ENCODE measurements at regions not wholly inside any gene's neighbourhood (a gene's known extent, or its start where the extent isn't known, plus 50 kb on each side); places are given as distances from the start of the nearest gene placed in this dataset.

DNA sequence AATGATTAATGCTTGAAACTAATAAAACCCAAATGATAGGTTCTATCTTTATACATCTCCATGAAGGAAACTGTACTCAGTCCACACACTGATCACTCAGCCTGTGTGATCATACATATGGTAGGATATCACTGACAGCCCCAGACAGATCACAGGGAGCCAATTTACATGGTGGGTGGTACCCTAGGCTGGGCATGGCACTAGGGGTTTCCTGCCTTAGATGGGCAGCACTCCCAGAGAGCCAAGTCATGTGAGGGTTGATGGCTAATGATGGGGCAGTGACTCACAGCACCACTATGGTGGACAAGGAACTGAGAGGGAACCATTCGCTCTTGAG lies 89.6 kb upstream of the PTPRR start:
- DNase-seq: no peak

DNA sequence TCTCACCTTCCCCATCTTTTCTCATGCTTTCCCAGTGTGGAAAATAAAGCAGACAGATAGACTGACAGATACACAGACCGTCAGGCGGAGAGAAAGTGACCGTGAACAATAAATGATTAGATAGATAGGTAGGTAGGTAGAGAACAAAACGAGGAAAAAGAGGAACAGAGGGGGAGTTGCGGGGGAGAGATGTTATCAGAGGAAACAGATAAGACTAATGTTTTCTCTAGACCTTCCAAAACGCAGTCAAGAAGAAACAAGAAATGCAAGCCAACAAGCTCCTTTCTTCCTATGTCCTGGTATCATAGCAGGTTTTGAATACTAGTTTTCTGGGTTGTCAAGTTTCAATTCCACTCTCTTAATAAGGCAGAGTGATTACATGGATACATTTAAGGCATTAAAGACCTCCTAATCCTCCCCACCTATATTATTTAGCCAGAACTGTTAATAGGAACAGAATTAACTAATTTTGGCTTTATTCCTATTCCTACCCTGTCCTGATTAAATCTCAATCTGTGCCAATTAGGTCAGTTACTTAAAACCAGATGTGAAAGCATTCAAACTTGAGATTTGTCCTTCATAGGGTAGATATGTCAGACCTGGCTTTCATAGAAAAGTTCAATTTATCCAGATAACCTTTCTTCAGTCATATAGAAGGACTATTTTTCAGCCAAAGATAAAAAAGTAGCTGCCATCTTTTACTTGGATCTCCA lies 89.0 kb upstream of the PTPRR start:
- DNase-seq: no peak

DNA sequence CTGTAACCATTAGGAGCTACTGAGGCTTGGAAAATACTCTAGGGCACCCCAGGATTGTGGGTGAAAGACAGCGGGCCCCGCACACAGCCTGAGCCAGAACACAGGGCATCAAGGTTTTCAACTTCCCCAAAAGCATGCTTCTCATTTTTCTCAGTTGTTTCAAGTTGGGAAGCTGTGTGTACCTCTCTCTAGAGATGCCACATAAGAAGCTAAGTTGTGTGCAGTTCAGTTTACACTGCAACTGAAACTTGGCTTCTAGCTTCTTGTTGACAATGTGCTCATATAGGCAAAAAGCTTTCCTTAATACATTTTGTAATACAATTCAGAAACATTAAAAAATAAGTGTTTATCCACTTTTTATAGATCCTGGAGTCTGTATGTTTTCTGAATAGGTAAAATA lies 88.1 kb upstream of the PTPRR start:
- DNase-seq: no peak

DNA sequence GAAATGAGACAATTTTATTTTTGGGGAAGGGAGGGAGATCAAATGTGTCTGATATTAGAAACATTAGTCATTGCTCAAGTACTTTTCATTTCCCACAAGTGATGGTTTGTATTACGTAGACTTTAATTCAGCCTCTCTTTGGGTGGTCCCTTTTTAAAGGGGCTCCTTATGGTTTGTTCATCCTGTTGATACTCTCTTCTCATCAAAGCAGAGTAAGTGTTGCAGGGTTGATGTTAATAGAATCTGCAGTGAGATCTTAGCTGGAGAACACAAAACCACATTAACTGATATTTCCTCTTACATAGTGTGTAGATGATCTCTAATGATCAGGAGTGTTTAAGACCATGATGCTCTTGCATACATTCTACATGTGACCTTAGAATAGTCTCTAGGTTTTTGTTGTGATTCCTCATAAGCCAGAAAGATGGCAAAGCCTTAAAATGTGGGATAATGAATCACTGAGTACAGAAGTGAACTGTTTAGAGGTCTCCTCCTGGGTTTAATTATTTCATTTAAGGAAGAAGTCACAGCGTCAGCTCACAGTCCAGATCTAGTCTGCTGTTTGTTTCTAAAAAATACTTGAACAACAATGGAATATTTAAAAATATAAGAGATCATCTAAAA lies 87.4 kb upstream of the PTPRR start:
- DNase-seq: no peak

DNA sequence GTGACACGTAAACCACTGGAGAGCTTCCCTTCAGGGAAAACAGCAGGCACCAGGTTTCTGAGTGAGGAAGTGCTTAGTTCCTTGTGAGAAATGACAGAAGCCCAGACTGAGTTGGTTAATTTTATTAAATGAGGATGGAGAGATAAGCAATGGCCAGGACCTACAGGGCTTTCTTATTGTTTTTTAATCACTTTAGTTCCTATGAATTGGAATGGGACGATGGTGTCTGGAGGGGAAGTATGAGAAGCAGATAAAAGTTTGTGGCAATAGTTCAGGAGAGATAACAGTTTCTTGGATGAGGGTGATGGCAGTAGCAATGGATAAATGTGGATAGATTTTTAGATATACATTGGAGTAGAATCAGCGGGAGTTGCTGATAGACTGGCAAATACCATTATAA lies 86.5 kb upstream of the PTPRR start:
- DNase-seq: no peak

DNA sequence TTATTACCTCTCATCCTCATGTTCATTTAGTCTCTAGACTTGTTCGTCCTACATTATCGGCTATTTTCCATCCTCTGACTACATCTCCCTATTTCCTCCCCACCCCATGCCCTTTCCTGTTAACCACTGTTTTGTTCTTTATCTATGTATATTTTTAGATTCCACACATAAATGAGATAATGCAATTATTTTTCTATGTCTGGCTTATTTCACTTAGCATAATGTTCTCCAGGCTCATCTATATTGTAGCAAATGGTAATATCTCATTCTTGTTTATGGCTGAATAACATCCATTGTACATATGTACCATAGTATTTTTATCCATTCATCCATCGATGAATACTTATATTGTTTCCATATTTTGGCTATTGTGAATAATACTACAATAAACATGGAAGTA lies 84.6 kb upstream of the PTPRR start:
- no peak for DNase-seq

DNA sequence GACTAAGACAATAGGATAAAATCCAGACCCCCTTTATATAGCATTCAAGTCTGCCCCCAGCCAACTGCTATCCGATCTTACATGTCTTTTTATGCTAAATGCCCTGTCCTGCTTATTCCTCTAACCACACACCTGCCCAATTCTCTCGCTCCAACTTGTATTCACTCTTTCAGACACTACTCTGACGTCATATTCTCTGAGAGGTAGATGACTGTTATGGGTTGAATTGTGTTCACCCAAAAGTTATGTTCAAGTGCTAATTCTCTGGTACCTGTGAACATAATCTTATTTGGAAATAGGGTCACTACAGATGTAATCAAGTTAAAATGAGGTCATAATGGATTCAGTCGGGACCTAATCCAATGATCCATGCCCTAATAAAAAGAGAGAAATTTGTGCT lies 84.0 kb upstream of the PTPRR start:
- no peak for DNase-seq

DNA sequence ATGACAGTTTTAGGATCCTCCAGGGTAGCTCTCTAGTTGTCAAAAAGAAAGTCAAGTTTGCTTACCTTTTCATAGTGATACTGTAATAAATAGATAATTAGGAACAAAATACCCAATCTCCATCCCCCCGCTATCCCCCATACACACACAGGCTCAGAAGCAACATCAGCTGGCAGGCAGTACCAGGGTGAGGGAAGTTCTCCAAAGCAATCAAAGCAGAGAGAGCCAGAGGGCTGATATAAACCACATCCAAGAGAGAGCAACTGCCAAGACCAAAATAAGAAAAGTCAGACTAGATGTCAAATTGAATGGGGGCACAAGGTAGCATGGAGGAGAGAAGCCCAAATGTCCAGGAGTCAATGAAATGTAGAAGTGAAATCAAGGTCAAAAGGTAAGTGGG lies 80.2 kb upstream of the PTPRR start:
- no peak for DNase-seq

DNA sequence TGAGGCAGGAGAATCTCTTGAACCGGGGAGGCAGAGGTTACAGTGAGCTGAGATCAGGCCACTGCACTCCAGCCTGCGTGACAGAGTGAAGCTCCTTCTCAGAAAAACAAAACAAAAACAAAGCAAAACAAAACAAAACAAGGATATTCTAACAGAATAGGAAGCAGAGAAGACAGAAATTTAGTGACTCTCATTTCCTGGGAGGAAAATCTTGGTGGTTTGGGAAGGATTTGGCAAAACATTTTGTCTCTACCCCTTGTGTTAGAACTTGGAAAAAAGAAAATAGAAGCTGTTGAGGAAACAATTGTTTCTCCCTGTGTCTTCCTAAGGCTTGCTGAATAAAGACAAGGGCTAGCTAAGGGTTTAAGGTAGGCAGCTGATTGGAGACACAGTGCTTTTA lies 79.7 kb upstream of the PTPRR start:
- DNase-seq: no peak

- DNase-seq: no peak
These were observed 73.8 kb upstream of the PTPRR start for GRCh38 chr12:70994217-70994788.

DNA sequence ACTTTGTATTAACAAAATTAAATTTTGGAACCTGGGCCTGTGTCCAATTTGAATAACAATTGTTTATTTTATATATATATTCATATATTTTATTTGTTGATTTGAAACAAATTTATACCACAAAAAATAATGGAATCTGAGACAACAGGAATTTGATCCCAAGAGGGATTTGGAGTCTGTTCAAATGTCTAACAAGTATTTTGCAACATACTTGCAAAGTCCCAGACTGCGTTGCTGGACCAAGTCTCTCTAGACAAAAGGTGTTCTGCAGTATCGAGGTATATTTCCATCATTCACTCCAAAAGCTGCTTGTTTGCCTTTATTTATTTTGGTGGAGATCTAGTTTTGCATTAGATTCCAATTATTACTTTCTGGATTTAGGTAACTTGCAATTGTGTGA lies 68.7 kb upstream of the PTPRR start:
- DNase-seq: no peak

GRCh38 chr12:70985850-70986249 lies 65.3 kb upstream of the PTPRR start:
- DNase-seq: no peak

DNA sequence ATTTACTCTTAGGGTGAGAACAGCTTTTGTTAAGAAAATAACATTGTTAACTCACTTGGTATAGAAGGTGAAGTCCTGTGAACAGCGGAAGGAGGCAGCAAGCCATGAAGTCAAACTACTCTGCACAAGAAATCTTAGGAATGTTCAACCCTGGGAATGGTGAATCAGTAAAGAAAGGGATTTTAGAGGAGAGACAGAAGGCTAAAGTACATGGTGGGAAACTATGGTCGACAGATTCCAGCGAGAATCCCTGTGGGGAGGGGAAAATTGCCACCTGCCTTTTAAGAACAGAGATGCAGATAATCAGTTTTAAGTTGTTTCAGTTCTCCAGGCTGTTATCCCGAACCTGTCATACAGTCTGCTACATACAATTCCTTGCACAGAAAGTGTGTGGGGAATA lies 63.2 kb upstream of the PTPRR start:
- DNase-seq: no peak

GRCh38 chr12:70982991-70983390 lies 62.5 kb upstream of the PTPRR start:
- DNase-seq: no peak

- DNase-seq: no peak
These were observed 61.7 kb upstream of the PTPRR start for GRCh38 chr12:70982286-70982685.

- DNase-seq: no peak
These were observed 50.7 kb upstream of the PTPRR start for GRCh38 chr12:70971001-70971794.
